Amniotic epithelial cell (primary cell): ENCODE measurements at regions not wholly inside any gene's neighbourhood (a gene's known extent, or its start where the extent isn't known, plus 50 kb on each side); places are given as distances from the start of the nearest gene placed in this dataset.
"Not testable (repeated sequence)": the region's sequence is repeated elsewhere in the genome, so short reads cannot be mapped to it uniquely, and the experiment has no call there.

Source experiments
- DNase-seq: peaks from one replicate; pipeline ENCODE4 v3.0.0-alpha.2; 2010; ENCODE audit warnings: low read depth

- DNase-seq = no peak
These were observed 239.1 kb downstream of the THBS2 start for GRCh38 chr6:169014211-169015197.

GRCh38 chr6:169009628-169010027 lies 244.0 kb downstream of the THBS2 start:
- DNase-seq = no peak

- peak; percentile 12 for DNase-seq
These were observed 244.9 kb downstream of the THBS2 start for GRCh38 chr6:169008641-169009257.

GRCh38 chr6:169005166-169005565 lies 248.5 kb downstream of the THBS2 start:
- DNase-seq = no peak

- DNase-seq = no peak
These were observed 253.6 kb downstream of the THBS2 start for GRCh38 chr6:169000022-169000421.

- no peak for DNase-seq
These were observed 254.3 kb downstream of the THBS2 start for GRCh38 chr6:168999392-168999791.

- DNase-seq = no peak
These were observed 257.4 kb downstream of the THBS2 start for GRCh38 chr6:168996356-168996625.

GRCh38 chr6:168995526-168996355 lies 257.9 kb downstream of the THBS2 start:
- no peak for DNase-seq

GRCh38 chr6:168994956-168995355 lies 258.7 kb downstream of the THBS2 start:
- no peak for DNase-seq

GRCh38 chr6:168992446-168993144 lies 261.1 kb downstream of the THBS2 start:
- no peak for DNase-seq

- DNase-seq = not testable (repeated sequence)
These were observed 262.0 kb downstream of the THBS2 start for GRCh38 chr6:168991695-168992094.

GRCh38 chr6:168990019-168990751 lies 263.5 kb downstream of the THBS2 start:
- no peak for DNase-seq

GRCh38 chr6:168989421-168989820 lies 264.2 kb downstream of the THBS2 start:
- DNase-seq = peak; percentile 43

GRCh38 chr6:168988801-168989200 lies 264.8 kb downstream of the THBS2 start:
- peak; percentile 59 for DNase-seq

GRCh38 chr6:168988280-168988679 lies 265.4 kb downstream of the THBS2 start:
- no peak for DNase-seq

GRCh38 chr6:168985705-168986104 lies 267.9 kb downstream of the THBS2 start:
- DNase-seq = no peak

- DNase-seq = no peak
These were observed 269.7 kb downstream of the THBS2 start for GRCh38 chr6:168983925-168984324.

GRCh38 chr6:168981187-168981586 lies 272.5 kb downstream of the THBS2 start:
- DNase-seq = no peak

- no peak for DNase-seq
These were observed 274.4 kb downstream of the THBS2 start for GRCh38 chr6:168979254-168979653.

- DNase-seq = no peak
These were observed 281.5 kb downstream of the THBS2 start for GRCh38 chr6:168972128-168972527.

- no peak for DNase-seq
These were observed 282.1 kb downstream of the THBS2 start for GRCh38 chr6:168971549-168971948.
